ENCODE measurements at regions not wholly inside any gene's neighbourhood (a gene's known extent, or its start where the extent isn't known, plus 50 kb on each side); places are given as distances from the start of the nearest gene placed in this dataset.

- Histone ChIP-seq H2AFZ (ENCODE audit: low read depth, low read length) (no peak overlapping the region), H3K9me1 (replicated peaks; ENCODE audit: control insufficient read depth, extremely low read depth, insufficient read depth, low read length) (no peaks in the 10 kb centered on the region), H3K27ac (ENCODE audit: insufficient read depth, low read depth, low read length) (no peak overlapping the region), H3K79me2 (ENCODE audit: control insufficient read depth, insufficient read depth, low read length) (no peaks in the 10 kb centered on the region), H3K36me3 (ENCODE audit: control insufficient read depth in 2 of 2, extremely low read depth in 1 of 2, insufficient read depth in 2 of 2, low read length in 2 of 2) (no peaks in the 10 kb centered on the region), H3K4me1 (ENCODE audit: control insufficient read depth, extremely low read depth, insufficient read depth, low read length) (no peaks in the 10 kb centered on the region), H3K9ac (replicated peaks; ENCODE audit: extremely low read depth, insufficient read depth, low read length) (no peak overlapping the region), H3K4me2 (ENCODE audit: insufficient read depth, low read length) (no peak overlapping the region), H3K27me3 (ENCODE audit: control insufficient read depth in 2 of 2, insufficient read depth in 2 of 2, low read length in 2 of 2) (no peaks in the 10 kb centered on the region), H4K20me1 (replicated peaks; ENCODE audit: control insufficient read depth, extremely low read depth, insufficient read depth, low read length) (no peaks in the 10 kb centered on the region), H3K4me3 (replicated peaks in 1 of 3; ENCODE audit: insufficient read depth in 1 of 3, low read depth in 1 of 3, low read length in 3 of 3) (no peak overlapping the region), H3K9me3 (replicated peaks; ENCODE audit: control insufficient read depth, insufficient read depth, low read length) (no peaks in the 10 kb centered on the region)
- DNase-seq (ENCODE audit: low read depth, low spot score) (no peak), FAIRE-seq (no peak)
- intact Hi-C loops (cut with micrococcal nuclease) (no loop called here), dilution Hi-C loops (cut with MboI; ENCODE audit: extremely low pct_ligation_motif_present, low sequenced_read_pairs) (no loop called here)
- ChIA-PET CTCF (no interaction called here), POLR2A (no interaction called here)
- TF ChIP-seq JUN (IDR thresholded peaks at IDR 0.05; ENCODE audit: borderline replicate concordance, insufficient read depth, insufficient read length, low read depth) (no peak), POLR2AphosphoS5 (IDR thresholded peaks at IDR 0.05; ENCODE audit: insufficient read depth, low read depth, low read length) (no peak), EZH2 (IDR thresholded peaks at IDR 0.05; ENCODE audit: borderline replicate concordance, low read depth, low read length, severe bottlenecking) (no peak), GATA2 (IDR thresholded peaks at IDR 0.05; ENCODE audit: insufficient read depth, insufficient read length, low read depth, low read length) (no peak), MAX (IDR thresholded peaks at IDR 0.05; ENCODE audit: insufficient read depth, insufficient read length) (no peak), FOS (IDR thresholded peaks at IDR 0.05; ENCODE audit: borderline replicate concordance, insufficient read depth, low read length) (no peak), POLR2A (IDR thresholded peaks at IDR 0.05; ENCODE audit: low read depth, low read length) (no peak), MYC (IDR thresholded peaks at IDR 0.05; ENCODE audit: low read depth, low read length) (no peak)
- TF ChIP-seq, protein P1, sequence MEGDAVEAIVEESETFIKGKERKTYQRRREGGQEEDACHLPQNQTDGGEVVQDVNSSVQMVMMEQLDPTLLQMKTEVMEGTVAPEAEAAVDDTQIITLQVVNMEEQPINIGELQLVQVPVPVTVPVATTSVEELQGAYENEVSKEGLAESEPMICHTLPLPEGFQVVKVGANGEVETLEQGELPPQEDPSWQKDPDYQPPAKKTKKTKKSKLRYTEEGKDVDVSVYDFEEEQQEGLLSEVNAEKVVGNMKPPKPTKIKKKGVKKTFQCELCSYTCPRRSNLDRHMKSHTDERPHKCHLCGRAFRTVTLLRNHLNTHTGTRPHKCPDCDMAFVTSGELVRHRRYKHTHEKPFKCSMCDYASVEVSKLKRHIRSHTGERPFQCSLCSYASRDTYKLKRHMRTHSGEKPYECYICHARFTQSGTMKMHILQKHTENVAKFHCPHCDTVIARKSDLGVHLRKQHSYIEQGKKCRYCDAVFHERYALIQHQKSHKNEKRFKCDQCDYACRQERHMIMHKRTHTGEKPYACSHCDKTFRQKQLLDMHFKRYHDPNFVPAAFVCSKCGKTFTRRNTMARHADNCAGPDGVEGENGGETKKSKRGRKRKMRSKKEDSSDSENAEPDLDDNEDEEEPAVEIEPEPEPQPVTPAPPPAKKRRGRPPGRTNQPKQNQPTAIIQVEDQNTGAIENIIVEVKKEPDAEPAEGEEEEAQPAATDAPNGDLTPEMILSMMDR (IDR thresholded peaks at IDR 0.05; ENCODE audit: extremely low read depth in 1 of 2, insufficient read depth in 1 of 2, low read depth in 1 of 2, low read length in 2 of 2) = no peak
- no TSS peak for BruUV-seq (replicated peaks)
Observed at GRCh38 chr11:128125723-128126122, 461.6 kb downstream of the ETS1 start.

Measured in endothelial cell of umbilical vein (primary cell).